ENCODE measurements at regions not wholly inside any gene's neighbourhood (a gene's known extent, or its start where the extent isn't known, plus 50 kb on each side); places are given as distances from the start of the nearest gene placed in this dataset.

- Histone ChIP-seq H3K36me3 (ENCODE audit: insufficient read depth, low read length) (peaks cover 19% of the 10 kb centered on the region), H3K4me2 (ENCODE audit: insufficient read depth, low read length) (no peak overlapping the region), H3K79me2 (ENCODE audit: insufficient read depth, low read length) (peaks cover 100% of the 10 kb centered on the region), H4K20me1 (ENCODE audit: insufficient read depth, low read length) (peaks cover 6% of the 10 kb centered on the region; the same call in 1 of the 2 replicates), H2AFZ (ENCODE audit: low read depth, low read length) (no peak overlapping the region), H3K9ac (ENCODE audit: low read depth, low read length) (no peak overlapping the region), H3K27me3 (ENCODE audit: insufficient read depth, low read length, poor library complexity) (no peaks in the 10 kb centered on the region), H3K9me3 (ENCODE audit: insufficient read depth, low read length, severe bottlenecking) (peaks cover 6% of the 10 kb centered on the region), H3K4me3 (ENCODE audit: low read depth in 1 of 2, low read length in 2 of 2) (no peak overlapping the region), H3K4me1 (ENCODE audit: insufficient read depth, low read length) (peaks cover 41% of the 10 kb centered on the region), H3K27ac (ENCODE audit: low read length) (no peak overlapping the region)
- TF ChIP-seq EZH2 (IDR thresholded peaks at IDR 0.05; ENCODE audit: borderline replicate concordance, low read depth, low read length, severe bottlenecking) (no peak), CTCF (IDR thresholded peaks at IDR 0.05; ENCODE audit: borderline replicate concordance, extremely low read depth, low read length, poor library complexity, severe bottlenecking) (no peak)
- DNase-seq (no peak), ATAC-seq (ENCODE audit: insufficient read depth, low read depth) (no peak)
These were observed 126.1 kb upstream of the CARMIL1 start for GRCh38 chr6:25153079-25153478.

GRCh38 chr6:25154034-25154596 is 125.1 kb upstream of the CARMIL1 start:
- H3K9me3 ChIP-seq (ENCODE audit: insufficient read depth, low read length, severe bottlenecking): peaks cover 16% of the 10 kb centered on the region
- H3K4me2 ChIP-seq (ENCODE audit: insufficient read depth, low read length): no peak overlapping the region
- peak overlapping the region; percentile 46; the same call in 1 of the 2 replicates for H3K27ac ChIP-seq (ENCODE audit: low read length)
- no peaks in the 10 kb centered on the region for H3K27me3 ChIP-seq (ENCODE audit: insufficient read depth, low read length, poor library complexity)
- H4K20me1 ChIP-seq (ENCODE audit: insufficient read depth, low read length): peaks cover 6% of the 10 kb centered on the region; the same call in 1 of the 2 replicates
- H3K4me3 ChIP-seq (ENCODE audit: low read depth in 1 of 2, low read length in 2 of 2): no peak overlapping the region
- H2AFZ ChIP-seq (ENCODE audit: low read depth, low read length): no peak overlapping the region
- ATAC-seq (ENCODE audit: insufficient read depth, low read depth): no peak
- H3K36me3 ChIP-seq (ENCODE audit: insufficient read depth, low read length): peaks cover 29% of the 10 kb centered on the region
- H3K9ac ChIP-seq (ENCODE audit: low read depth, low read length): no peak overlapping the region
- no peak for DNase-seq
- H3K4me1 ChIP-seq (ENCODE audit: insufficient read depth, low read length): peaks cover 41% of the 10 kb centered on the region
- H3K79me2 ChIP-seq (ENCODE audit: insufficient read depth, low read length): peaks cover 100% of the 10 kb centered on the region
- TF ChIP-seq CTCF (IDR thresholded peaks at IDR 0.05; ENCODE audit: borderline replicate concordance, extremely low read depth, low read length, poor library complexity, severe bottlenecking) (no peak), EZH2 (IDR thresholded peaks at IDR 0.05; ENCODE audit: borderline replicate concordance, low read depth, low read length, severe bottlenecking) (no peak)

DNA sequence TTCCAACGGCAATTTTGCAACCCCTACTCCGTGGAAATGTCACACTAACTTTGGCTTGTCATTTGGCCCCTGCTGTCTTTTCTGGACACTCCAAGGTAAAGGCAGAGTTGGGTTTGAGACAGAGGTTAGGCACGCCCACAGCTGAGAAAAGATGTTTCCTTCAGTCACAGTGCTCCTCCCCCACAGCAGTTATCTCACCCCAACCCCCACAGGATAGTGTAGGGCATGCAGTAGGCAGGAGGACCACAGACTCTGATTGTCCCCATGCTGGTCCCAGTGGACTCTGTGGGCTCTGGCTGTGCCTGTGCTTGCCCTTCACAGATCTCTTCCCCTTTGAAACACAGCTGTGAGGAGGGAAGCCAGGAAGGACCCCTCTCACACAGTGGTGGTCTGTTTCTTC is 124.0 kb upstream of the CARMIL1 start:
- Histone ChIP-seq H3K36me3 (ENCODE audit: insufficient read depth, low read length) (peaks cover 30% of the 10 kb centered on the region), H3K9ac (ENCODE audit: low read depth, low read length) (0 out of 2 replicates have a peak overlapping the region, but pooled peaks have one; percentile 3), H3K79me2 (ENCODE audit: insufficient read depth, low read length) (peaks cover 96% of the 10 kb centered on the region), H3K27me3 (ENCODE audit: insufficient read depth, low read length, poor library complexity) (no peaks in the 10 kb centered on the region), H3K4me1 (ENCODE audit: insufficient read depth, low read length) (peaks cover 41% of the 10 kb centered on the region), H3K4me2 (ENCODE audit: insufficient read depth, low read length) (peak overlapping the region; percentile 17; the same call in 1 of the 2 replicates), H2AFZ (ENCODE audit: low read depth, low read length) (no peak overlapping the region), H4K20me1 (ENCODE audit: insufficient read depth, low read length) (peaks cover 6% of the 10 kb centered on the region; the same call in 1 of the 2 replicates), H3K27ac (ENCODE audit: low read length) (peak overlapping the region; percentile 60), H3K9me3 (ENCODE audit: insufficient read depth, low read length, severe bottlenecking) (peaks cover 18% of the 10 kb centered on the region), H3K4me3 (ENCODE audit: low read depth in 1 of 2, low read length in 2 of 2) (no peak overlapping the region)
- peak; percentile 88 for ATAC-seq (ENCODE audit: insufficient read depth, low read depth)
- peak; percentile 74 for DNase-seq
- no peak for TF ChIP-seq EZH2 (IDR thresholded peaks at IDR 0.05; ENCODE audit: borderline replicate concordance, low read depth, low read length, severe bottlenecking)
- no peak for TF ChIP-seq CTCF (IDR thresholded peaks at IDR 0.05; ENCODE audit: borderline replicate concordance, extremely low read depth, low read length, poor library complexity, severe bottlenecking)

Measured in DND-41 (cell line).